GM19452 (cell line): ENCODE measurements at regions not wholly inside any gene's neighbourhood (a gene's known extent, or its start where the extent isn't known, plus 50 kb on each side); places are given as distances from the start of the nearest gene placed in this dataset.

Source experiments
- ATAC-seq: cut with Tn5 transposase; IDR thresholded peaks from one replicate; pipeline ENCODE4 v1.9.1; 2021; ENCODE audit not compliant: unreplicated experiment

DNA sequence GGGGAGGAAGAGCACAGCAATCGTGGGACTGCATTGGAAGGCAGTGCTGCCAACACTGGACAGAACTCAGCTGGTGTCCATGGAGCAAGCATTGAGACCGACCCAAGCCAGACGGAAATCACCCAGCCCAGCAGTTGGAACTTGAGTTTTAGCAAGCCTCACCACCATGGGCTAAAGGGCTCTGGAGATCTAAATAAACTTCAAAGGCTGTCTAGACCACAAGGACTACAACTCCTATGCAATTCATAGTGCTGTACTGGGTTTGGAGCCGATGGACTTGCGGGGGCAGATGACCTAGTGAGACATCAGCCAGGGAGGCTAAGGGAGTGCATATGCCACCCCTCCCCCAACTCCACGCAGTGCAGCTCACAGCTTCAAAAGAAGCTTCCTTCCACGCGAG is 243.6 kb upstream of the SLC39A10 start:
- no peak for ATAC-seq

DNA sequence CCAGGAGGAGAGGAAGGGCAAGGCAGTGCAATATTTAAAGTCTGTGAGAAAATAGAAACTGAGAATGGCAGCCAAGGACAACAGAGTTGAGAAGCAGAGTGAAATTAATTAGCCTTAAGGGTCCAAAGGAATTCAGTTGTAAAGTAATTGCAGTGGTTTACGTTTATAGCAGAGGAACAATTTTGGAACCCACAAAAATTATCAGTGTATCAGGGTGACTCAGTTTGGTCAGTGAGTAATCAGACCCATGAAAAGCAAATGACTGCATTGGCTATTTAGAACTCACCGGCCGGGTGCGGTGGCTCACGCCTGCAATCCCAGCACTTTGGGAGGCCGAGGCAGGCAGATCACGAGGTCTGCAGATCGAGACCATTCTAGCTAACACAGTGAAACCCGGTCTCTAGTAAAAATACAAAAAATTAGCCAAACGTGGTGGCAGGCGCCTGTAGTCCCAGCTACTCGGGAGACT is 245.8 kb upstream of the SLC39A10 start:
- ATAC-seq = no peak

DNA sequence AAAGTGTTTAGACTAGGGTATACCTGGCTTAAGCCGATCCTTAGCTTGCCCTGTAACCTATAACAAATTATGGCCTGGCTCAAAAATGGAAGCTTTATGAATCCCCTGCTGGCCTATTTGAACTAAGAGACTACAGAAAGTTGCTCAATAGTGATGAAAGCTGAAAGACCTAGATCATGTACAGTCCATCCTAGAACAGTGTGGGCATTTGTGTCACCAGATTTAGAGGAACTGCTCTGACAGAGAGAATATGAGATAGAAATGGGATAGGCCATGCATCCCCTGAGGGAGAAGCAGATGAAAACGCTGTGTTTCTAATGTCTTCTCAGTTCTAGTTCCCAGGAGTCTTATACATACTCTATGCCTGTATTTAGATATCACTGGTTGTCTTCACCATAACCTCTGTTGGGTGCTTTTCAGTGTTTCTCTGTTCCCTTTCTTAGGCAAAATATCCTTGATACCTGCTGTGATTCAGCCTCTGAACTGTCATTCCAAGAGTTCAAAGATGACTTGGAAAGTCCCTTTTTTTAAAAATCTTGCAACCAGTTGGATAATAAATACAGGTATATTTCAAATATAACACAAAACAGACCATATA is 246.9 kb upstream of the SLC39A10 start:
- peak; percentile 65 for ATAC-seq

- no peak for ATAC-seq
These were observed 248.2 kb upstream of the SLC39A10 start for GRCh38 chr2:195408811-195409210.

DNA sequence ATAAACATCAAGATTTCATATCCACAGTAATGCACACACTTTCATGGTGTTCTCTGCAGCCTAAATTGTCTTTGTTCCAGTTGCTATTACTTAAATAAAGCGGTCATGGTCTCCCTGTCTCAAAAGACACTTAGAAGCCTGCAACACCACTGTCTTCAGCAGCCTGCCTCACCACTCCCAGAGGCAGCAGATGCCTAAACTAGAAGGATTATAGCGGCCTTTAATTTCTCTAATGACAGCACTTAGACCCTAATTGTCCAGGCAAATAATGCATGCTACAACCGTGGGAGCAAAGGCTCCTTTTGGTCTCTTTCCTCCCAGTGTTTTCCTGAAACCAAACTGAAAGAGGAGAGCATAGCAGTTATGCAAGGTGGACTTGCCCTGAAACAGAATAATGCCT is 248.8 kb upstream of the SLC39A10 start:
- no peak for ATAC-seq

DNA sequence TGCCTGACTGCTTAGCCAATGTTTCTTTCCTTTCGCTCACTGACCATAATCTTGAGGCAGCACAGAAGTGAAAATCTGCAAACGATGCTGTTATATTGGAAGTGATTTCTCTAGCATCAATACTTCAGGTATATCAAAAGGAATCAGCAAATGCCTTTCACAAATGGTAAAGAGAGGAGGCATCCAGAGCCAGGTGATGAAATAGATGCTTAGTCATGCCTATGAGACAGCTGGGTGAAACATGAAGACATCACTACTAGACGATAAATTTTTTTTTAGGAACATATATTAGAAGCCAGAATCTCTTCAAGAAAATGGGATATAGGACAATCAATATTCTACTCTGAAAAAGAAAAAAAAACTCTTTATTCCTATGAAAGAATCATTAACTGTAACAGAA is 249.2 kb upstream of the SLC39A10 start:
- ATAC-seq = no peak

GRCh38 chr2:195406886-195407603 is 250.0 kb upstream of the SLC39A10 start:
- no peak for ATAC-seq

DNA sequence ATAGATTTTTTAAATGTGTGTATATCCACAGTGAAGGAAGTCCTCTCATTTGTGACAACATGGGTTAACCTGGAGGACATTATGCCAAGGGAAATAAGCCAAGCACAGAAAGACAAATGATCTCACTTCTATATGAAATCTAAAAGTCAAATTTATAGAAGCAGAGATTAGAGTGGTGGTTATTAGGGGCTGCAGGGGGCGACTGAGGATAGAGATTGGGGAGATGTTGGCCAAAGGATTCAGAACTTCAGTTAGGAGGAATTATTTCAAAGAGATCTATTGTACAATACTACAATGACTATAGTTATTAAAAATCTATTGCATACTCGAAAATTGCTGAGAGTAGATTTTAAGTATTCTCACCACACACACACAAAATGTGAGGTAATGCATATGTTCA is 252.4 kb upstream of the SLC39A10 start:
- ATAC-seq = no peak

DNA sequence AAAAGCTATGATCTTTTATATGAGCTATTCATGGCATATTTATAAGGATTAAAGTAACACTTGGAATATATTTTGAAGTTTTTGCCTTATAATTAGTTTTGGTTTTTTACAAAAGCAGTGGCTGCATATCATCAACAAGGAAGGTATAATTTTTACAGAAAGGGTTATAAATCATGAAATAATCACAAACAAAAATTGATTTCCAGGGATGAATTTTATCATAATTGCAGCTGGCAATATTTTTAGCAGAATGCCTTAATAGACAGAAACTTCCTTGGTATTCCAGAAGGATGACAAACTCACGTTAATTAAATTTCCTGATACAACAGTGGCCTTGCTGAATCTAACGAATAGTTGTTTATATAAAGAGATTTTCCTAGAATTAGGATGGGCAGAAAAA is 260.5 kb upstream of the SLC39A10 start:
- no peak for ATAC-seq

DNA sequence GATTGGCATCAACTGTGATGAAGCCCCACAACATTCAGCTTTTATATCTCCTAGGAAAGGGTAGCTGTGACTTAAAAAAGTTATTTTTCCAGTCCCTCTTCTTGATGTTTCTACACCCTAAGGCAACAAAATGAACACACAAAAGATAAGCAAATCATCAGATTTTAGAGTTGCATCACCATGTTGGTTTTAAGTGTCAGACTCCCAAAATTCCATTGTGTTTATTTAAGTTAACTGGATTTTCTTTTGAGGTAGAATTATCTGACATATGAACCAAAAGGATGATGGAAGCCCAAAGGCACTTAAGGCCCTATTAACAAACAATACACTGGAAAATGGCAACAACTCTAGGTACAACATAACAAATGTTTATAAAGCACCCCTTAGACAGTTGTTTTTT is 261.7 kb upstream of the SLC39A10 start:
- no peak for ATAC-seq

- ATAC-seq = peak; percentile 72
These were observed 264.3 kb upstream of the SLC39A10 start for GRCh38 chr2:195392446-195393336.

GRCh38 chr2:195390686-195391321 is 266.2 kb upstream of the SLC39A10 start:
- ATAC-seq = no peak

- no peak for ATAC-seq
These were observed 269.0 kb upstream of the SLC39A10 start for GRCh38 chr2:195388028-195388427.

GRCh38 chr2:195382186-195382585 is 274.8 kb upstream of the SLC39A10 start:
- peak; percentile 51 for ATAC-seq

DNA sequence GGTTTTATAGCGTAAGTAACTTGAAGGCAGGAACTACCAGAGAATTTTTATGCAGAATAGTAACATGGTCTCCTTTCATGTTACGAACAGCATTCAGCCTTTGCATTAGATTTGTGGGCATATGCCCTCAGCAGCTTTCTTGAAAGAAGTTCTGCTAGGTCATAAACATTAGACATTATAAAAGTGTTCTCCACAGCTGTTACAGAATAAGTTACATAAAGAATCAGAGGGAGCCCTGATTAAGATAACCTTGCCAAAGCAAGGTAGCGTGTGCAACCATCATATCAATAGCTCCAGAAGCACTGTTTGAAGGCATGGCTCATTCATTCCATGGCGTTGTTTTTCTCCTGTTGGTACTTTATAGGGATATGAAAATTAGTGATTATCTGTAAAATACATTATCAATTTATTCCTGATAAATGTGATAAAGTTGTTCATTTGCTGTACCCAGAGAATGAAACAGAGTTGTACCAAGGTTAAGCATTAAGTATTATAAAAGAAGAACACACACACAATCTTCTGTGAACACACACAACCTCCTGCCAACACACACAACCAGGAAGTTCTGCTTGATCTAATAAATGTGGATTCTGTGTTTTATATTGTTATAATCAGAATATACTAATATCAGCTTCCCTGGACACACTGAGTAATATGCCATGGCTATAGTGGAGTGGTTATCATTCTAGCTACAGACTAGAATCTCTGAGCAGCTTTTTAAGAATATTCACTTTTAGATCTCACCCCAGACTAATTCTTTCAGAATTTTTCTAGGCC is 286.7 kb upstream of the SLC39A10 start:
- ATAC-seq = no peak

DNA sequence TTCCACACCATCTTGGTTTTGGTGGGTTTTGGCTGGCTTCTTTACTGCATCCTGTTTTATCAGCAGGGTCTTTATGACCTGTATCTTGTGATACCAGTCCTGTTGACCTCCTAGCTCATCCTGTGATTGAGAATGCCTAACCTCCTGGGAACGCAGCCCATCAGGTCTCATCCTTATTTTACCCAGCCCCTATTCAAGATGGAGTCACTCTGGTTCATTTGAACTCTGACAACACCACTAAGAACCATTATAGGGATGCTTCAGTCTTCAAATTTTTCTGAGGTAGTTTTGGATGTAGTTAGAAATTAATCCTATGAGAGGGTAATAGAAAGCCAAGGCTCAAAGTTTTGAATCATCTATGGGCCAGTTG is 287.8 kb upstream of the SLC39A10 start:
- no peak for ATAC-seq

DNA sequence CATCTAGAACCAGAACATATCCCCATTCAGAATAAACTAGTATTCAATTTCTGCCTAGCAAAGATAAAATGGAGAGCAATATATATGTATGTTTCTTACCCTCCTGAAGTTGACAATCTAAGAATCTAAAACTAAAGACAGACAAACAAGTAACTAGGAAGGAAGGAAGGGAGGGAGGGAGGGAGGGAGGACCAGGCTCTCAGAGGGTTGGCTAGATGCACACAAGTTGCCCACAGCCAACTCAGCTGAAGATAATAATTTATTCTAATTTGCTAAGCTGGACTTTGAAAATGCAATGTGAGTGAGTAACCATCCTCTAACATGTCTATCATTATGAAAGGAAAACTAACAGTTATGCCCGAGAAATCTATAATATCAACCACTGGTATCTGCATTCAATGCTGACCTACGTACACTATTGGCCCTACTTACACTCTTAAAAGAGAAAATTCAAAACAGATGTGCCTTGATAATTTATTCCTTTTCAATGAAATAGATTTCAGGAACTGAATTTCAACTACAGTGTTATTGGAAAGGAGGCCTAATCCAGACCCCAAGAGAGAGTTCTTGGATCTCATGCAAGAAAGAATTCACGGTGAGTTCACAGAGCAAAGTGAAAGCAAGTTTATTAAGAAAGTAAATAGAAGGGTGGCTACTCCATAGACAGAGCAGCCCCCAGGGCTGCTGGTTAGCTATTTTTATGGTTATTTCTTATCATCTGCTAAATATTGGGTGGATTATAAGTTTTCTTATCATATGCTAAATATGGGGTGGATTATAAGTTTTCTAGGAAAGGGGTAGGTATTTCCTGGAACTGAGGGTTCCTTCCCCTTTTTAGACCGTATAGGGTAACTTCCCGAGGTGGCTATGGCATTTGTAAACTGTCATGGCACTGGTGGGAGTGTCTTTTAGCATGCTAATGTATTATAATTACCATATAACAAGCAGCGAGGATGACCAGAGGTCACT is 288.5 kb upstream of the SLC39A10 start:
- ATAC-seq = no peak

DNA sequence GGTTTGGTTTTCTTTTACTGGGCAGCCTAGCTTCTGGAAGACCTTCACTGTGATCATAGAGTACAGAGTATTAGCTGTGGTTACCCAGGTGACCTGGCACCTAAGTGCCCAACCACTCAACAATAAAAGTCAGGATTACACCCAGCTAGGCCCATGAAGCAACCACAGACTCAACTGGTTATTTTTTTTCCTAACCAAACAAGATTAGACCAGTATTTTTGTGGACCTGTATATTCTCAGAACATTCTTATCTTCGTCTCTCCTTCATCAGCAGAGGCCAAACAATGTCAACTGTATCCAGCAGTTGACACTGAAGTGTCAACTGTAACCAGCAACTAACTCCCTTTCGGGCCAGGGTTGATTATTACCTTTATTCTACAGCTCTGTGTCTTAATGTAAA is 289.2 kb upstream of the SLC39A10 start:
- ATAC-seq = no peak
